Stimulated activated CD4-positive, alpha-beta T cell treated with anti-CD3 and anti-CD28 coated beads, Interleukin-2, amount 100 ng/mL, for 24 hours (primary cell): ENCODE measurements at regions not wholly inside any gene's neighbourhood (a gene's known extent, or its start where the extent isn't known, plus 50 kb on each side); places are given as distances from the start of the nearest gene placed in this dataset.

Experiments
- DNase-seq, 2 donors: peaks; one replicate each; pipeline ENCODE4 v3.0.0-alpha.2; 2020

DNA sequence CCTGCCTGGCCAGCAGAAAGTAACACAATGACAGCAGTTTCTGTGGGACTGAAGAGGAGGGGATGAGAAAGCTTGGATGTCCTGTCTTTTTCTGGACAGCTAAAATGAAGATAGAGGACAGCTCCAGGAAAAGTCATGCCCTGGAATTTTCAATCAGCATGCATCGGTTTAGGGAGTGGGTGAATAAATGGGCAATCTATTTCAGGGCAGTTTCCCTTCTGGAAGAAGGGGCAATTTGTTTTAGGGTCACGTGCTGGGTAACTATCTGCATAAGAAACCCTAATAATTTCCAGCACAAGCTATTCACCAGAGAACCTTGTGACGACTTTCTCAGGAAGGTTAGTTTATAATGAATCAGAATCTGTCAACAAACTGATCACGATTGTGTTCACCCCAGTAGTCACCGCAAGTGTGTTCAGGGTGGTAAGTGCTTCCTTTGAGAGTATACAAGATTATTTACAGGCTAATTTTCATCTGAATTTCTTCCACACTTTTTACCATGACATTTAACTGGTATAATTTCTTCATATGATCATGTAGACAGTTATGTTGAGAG, 318.0 kb upstream of the GBE1 start:
- DNase-seq: no peak

DNA sequence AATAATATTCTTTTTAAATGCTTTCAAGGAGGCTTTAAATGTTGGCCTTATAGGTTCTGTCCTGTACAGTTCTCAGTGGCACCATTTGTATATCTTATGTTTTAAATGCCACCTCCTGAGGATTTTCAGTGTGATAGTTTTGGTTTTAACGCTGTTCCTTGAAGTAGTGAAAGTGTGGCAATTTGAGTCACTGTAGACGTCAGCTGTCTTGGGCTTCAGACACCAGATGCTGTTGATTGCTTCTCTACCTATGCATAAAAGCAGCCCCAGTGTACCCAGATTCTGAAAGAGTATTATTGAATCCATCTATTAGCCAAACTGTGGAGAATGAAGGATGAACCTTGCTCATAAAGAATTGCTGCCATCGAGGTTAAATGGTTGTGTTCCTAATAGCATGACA, 316.8 kb upstream of the GBE1 start:
- DNase-seq: no peak

DNA sequence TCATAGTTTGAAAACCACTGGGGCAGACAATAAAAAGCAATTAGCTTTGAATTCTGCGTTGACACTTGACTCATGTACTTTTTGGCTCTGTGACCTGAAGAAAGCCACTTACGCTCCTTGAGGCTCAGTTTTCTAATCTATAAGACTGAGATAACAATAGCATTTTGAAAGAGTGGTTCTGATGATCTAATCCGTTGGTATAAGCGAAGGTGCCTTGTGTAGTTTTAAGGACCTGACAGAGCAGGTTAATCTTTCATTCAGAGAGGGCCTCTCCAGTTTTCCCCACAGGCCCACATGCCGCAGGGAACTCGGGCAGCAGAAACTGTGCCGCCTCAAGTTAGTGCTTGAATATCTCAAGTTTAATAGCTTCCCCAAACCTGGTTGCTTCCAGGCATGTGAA, 306.0 kb upstream of the GBE1 start:
- no peak for DNase-seq

DNA sequence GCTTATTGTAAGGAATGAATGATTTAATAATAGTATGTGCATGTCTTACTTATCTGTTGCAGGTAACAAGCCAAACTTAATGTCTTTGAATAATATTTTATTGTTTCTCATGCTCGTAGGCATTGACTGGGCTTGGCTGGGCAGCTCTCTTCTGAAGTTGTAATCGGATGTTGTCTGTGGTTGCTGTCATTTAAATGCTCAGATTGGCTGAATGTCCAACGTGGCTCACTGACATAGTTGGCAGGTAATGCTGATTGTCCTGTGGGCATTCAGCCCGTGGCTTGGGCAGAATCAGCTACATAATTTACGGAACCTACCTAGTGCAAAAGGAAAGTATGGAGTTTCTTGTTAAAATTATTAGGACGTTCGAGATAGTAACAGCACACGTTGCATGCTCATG, 297.4 kb upstream of the GBE1 start:
- DNase-seq: no peak

DNA sequence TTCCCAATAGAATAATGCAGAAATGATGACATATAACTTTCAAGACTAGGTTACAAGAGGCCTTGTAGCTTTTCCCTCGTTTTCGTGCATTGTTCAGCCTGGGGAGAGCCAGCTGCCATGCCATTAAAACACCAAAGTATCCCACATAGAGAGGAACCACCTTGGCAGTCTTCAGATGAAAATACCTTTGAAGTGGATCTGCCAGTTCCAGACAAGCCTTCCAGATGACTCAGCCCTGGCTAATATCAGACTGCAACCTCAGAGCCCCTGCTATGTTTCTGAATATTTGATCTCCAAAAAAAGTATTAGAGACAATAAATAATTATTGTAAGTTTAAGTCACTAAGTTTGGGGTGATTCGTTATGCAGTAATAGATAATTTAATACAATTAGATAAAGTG, 294.3 kb upstream of the GBE1 start:
- no peak for DNase-seq

DNA sequence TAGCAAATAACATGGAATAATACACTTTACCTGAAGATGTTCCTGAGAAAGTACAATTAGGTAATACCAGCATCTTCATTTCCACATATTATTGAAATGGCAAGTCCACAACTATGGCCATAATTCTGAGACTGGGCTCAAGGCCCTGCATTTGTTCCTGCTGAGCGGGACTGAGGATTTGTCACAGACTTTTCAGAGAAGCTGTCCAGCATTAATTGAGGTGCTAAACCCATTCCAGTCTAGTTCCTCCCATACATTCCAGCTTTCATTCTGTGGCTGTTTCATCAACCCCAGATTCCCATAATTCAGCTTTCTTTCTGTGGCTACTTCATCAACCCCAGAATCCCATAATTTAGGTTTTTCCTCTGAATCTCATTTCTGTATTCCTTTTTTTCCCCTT, 293.4 kb upstream of the GBE1 start:
- DNase-seq: no peak

DNA sequence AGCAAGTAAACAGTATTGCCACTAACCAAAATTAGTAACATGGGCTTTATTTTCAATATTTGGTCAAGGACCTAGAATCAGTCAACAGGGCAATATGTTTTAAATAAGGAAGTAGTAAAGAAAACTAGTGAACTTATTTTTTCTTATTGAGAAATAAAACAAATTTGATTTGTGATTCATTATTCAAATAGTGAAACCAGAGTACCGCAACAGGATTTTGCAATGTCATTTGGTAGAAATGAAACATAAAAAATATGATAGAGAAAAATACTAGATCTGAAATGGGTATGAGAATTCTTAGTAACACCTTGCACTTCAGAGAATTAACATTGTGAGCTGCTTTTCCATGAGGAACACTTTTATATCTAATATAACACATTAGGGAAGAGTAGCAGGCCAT, 291.8 kb upstream of the GBE1 start:
- no peak for DNase-seq

DNA sequence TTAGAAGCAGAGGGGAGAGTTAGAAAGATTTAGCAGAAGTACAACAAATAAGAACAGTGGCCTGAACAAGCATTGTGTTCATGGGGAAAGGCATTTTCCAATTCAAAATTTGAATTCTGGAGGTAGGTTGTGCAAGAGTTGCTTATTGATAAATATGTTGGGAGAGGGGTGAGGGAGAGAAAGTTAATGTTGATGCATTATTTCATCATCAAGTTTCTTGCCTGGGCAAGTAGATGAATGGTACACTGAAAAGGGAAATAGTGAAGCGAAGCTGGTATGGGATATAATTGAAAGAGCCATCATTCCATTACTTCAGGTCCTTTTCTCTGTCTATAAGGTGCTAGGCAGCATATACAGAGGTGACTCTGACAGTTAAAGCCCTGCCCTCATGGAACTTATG, 288.9 kb upstream of the GBE1 start:
- DNase-seq: no peak

DNA sequence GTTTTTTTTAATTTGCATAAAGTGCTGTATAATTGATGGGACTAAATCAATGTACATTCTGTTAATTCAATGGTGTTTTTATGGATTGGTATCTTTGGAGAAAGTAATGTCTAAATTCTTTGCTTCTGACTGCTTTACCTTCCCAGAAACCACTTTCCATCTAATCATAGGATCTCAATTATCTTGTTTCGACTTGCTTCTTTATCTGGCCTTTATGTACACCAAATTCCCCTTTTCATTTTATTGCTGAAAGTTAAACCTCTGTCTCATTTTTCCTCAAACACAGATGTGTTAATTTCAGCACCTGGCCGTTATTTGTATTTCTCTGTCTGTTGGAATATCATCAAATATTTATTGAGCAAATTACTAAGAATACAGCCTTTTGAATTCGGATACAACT, 287.3 kb upstream of the GBE1 start:
- DNase-seq: no peak

DNA sequence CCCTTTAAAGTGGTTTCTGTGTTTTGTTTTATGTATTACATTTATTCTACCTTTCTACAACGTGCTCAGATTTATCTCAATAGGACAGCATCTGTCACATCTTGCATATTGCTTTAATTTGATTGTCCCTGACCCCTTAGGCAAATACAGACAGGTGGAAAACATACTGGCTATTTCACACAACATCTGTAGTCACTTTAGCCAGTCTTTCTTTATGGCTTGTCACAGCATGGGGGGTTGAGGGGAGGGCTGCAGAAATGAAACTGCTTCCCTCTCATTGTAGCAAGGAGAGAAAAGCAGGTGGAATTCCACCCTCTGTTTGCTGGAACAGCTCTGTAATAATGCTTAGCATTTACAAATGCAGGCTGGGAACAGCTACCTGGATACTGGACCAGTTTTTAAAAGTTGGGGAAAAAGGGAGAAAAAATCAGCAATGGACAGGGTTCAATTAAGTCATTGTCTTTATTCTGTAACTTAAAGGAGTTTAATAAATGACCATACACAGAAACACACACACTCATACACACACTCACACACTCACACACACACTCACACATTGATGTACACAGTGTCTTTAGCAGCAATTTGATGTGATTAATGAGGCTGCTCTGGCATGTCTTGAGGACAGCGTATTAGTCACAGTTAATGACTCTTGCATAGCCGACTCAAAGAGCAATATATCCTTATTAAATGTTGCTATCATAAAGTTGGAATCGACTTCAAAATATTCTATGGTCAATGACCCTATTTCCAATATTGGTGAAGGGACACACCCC, 283.7 kb upstream of the GBE1 start:
- DNase-seq: no peak

DNA sequence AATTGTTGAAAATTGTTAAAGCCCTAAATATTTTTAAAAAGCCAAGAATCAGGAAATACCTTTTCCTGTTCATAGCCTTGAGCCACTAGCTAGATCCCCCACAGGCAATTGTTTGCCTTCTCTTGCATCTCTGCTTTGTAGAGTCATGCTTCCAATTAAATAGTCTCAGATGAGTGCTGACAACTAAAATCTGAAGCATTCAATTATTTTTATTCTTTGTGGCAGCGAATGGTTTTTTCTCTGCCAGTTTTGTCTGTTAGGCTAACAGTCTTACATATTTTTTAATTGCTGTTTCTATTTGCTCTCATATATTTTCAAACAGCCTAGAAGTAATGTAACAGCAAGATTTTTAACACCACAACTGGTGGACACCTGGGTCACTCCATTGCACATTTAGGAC, 277.1 kb upstream of the GBE1 start:
- no peak for DNase-seq

DNA sequence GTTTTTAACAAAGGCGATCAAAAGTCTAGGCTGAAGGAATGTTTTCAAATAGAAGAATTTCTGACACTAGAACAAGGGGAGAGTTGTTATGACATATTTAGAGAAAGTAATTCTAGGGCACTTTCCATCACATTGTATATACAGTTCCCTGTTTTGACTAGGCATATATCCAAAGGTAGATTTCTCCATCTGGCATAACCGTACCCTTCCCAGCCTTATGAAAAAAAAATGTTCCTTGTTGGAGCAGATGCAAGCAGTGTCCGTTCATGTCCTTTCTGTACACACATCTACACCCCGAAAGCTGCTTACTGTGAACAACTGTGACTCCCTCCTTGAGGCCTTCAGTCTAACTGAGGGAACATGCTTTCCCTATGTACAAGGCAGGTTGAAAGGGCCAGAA, 271.7 kb upstream of the GBE1 start:
- DNase-seq: no peak

DNA sequence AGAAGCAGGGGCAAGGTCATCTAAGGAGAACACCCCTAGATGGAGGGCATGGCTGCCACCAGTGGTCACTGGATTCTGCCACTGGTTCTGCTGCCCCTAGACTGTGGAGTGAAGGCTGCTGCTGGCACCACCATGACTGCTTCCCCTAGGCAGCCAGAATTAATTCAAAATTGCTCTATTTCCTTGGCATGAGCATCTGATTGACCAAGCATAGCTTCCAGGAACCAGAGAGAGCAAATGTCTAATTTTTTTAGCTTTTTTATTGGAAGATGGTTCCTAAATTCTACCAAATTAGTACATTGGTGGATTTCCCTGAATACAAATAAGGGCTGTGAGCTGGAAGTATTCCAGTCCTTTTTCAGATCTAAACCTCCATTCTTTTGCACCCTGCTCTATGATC, 270.2 kb upstream of the GBE1 start:
- no peak for DNase-seq

DNA sequence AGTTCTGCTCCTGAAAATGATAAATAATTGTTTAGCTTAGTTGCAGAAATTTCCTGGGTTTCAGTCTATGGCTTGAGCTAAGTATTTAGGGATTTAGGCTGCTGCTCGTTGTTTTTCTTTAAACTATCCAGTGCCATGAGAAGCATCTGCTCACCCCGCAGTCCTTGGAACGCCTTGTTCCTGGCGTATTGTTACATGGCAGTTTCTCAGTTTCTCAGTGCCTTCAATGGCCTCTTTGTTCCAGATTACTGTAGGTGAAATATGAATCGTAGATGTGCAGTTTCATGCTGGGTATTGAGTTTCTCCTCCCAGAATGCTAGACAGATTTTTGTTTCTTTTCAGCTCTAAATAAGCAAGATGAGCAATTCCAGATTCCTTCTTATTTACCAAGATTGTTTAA, 269.5 kb upstream of the GBE1 start:
- no peak for DNase-seq

DNA sequence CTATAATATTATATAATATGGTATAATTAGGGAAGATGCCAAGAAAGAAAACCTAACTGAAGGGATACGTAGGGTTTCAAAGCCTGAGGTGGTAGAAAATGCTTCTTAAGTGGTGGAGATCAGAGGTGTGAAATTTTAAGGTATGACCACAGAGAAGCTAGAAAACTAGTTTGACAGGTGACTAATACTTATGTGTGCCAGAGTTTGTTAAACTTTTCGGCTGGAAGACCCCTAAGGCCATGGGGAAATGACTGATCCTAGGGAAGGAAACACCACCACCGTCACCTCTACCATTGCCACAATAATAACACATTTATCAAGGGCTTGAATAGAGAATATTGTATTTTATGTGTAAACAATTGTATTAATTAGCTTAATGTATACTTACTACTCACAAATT, 261.4 kb upstream of the GBE1 start:
- no peak for DNase-seq

DNA sequence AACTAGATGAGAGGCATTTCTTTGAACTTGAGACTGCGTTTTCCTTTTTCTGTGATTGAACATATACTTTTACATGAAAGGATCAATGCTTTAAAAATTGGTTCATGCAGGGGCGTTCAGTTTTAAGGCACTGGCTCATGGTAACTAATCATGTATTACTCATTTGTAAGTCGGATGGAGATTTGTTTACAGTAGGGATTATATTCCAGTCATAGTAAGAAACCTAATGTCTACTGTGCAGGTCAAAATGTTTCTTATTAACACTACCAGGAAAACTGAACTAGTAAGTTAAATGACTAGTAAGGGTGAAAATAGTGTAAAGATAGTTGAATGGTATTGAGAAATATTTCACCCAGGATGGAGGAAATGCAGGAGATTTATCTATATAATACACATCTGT, 258.8 kb upstream of the GBE1 start:
- no peak for DNase-seq

DNA sequence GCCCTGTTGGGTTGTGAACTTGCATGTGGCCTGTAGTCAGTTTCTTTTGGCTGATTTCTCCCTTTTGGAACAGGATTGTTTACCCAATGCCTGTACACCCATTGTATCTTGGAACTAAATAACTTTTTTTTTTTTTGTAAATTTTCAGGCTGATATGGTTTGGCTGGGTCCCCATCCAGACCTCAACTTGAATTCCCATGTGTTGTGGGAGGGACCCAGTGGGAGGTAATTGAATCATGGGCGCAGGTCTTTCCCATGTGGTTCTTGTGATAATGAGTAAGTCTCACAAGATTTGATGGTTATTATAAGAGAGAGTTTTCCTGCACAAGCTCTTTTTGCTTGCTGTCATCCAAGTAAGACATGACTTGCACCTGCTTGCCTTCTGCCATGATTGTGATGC, 253.8 kb upstream of the GBE1 start:
- DNase-seq: no peak

DNA sequence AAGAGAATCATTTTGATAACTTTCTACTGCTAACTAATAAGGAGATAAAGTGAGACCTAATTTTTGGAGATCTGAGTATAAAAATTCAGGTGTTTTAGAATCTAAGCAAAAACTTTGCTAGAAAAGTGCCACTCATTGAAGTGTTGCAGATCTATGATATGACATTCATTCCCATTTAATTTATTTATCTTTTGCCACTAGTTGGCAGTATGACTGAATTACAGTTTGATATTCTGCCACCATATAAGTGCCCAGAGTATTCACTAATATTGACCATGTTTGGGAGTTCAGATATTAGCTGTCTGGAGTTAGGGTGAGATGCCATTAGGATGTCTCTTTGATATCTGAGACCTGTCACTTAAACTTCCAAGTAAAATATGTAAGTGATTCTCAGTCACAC, 251.3 kb upstream of the GBE1 start:
- no peak for DNase-seq

DNA sequence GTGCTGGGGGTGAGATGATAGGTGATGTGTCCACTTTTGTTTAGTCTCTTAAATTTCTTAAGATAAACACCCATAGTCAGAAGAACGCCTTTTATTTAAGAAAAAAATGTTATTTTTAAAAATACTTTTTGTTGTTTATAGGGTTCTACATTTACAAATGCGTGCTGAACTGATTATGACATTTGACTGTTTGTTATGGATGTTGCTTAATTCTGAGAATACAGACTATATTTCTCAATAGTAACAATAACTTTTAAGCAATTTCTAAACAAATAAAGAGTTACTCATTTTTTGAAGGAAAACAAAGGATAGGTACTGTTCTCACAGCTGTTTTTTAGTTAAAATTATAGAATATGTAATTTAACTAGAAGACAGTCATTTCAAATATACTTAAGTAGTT, 249.9 kb upstream of the GBE1 start:
- DNase-seq: no peak

DNA sequence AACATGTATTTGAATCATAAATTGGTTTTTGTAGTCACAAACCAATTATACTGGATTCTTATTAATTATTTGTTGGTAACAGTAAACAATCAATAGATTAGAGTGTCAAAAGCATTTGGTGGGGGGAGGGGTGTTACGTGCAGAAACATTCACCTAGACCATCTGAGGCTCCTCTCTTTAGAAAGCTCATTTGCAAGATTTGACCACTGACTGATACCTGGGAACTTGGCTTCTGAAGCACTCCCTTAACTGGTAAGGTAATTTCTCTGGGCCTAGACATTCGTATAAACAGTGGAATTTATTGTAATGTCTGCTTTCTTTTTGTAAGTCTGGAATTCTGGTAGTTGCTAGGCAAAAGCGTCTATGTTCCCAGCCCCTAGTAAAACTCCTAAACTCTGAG, 243.8 kb upstream of the GBE1 start:
- no peak for DNase-seq

DNA sequence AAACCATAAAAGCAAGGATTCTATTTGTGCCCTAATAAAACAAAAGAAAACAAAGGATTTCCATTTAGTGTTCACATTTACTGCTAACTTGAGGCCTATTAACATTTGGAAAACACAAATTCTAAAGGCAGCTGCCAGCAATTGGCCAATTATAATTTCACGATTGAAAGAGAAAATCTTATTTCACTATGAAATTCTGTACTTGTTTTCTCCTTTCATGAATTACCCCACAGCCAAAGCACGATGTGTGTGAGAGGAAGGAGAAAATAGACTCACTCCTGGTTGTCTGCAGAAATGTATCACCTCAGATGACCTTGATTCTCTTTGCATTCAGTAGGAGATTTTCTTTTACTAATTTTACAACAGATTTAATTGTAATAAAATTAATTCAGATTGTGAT, 242.8 kb upstream of the GBE1 start:
- DNase-seq: no peak

DNA sequence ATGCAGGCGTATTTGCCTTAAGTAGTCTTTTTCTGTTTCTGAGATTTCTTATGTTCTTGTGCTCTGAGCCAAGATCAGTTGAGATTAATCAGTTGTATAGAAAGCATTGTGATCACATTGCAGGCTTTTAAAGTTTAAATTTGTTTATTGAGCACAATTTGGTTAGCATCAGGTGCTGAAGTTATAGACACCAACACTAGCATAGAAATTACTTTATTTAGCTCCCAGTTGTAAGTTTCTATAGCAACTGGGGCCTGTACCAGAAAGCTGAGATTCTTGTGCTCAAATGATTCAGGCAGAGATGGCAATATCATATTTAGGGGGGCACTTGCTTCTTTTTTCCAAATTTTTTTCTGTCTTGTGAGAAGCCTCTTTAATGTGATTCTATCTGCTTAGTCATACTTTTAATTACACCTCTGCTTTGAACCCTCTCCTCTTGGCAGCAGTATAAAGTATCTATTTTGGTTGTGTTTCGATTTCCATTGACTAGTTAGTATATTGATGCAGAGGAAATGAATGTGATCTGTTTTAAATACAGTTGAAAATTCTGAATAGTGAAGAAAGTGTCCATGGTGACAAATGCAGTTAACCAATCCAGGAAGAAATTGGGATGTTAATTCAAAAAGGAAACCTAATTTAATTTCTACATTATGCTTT, 241.7 kb upstream of the GBE1 start:
- no peak for DNase-seq

DNA sequence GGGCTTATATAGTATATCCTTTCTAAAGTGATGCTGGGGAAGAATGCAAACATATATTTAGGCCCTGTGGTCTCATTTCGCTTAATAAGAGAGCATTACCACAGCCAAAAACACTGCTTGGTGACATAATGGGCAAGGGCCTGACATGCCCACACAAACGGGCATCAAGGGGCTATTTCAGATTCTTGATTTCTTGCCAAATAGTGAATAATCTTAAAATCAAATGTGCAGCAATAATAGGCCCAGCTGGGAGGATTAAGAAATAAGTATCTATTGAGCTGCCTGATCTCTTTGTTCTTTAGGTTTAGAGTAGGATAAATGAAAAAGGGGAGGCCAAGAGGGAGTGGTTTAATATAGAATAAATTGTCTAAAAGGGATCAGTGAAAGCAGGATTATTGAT, 241.0 kb upstream of the GBE1 start:
- DNase-seq: no peak

DNA sequence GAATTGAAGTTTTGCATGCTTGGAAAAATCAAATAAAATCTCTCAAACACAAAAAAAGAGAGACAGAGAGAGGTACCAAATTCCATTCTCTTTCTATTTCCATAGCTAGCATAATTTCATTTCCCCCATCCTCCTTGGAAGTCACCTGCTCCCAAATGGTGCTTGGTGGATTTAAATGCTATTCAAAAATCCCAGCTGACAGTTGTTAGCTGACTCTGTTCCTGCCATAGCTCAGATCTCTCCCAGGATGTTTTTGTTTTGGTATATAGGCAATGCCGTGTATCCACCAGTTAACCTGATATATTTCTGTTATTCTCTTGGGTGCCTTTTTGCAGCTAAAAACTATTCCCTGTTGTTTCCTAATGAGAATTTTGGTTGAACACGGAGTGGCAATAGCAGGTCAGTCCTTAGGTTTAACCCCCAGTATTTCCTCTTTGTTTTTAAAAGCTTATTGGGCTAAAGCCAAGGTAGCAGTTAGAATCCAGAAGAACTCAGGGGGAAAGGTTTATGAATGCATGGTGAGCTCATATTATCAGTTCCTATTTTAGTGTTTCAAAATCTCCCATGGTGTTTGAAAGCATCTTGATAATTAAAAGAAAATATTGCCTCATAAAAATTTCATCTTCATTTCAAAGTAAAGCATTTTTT, 240.0 kb upstream of the GBE1 start:
- DNase-seq: no peak
